ENCODE measurements at regions not wholly inside any gene's neighbourhood (a gene's known extent, or its start where the extent isn't known, plus 50 kb on each side); places are given as distances from the start of the nearest gene placed in this dataset.

GRCh38 chr6:4651831-4652467 lies 124.3 kb upstream of the CDYL start:
- no peak for DNase-seq (ENCODE audit: low read depth, low spot score)
- no peak overlapping the region for H3K4me3 ChIP-seq (ENCODE audit: low read depth, low read length)
- POLR2A ChIA-PET: no interaction called here
- TF ChIP-seq, protein P1, sequence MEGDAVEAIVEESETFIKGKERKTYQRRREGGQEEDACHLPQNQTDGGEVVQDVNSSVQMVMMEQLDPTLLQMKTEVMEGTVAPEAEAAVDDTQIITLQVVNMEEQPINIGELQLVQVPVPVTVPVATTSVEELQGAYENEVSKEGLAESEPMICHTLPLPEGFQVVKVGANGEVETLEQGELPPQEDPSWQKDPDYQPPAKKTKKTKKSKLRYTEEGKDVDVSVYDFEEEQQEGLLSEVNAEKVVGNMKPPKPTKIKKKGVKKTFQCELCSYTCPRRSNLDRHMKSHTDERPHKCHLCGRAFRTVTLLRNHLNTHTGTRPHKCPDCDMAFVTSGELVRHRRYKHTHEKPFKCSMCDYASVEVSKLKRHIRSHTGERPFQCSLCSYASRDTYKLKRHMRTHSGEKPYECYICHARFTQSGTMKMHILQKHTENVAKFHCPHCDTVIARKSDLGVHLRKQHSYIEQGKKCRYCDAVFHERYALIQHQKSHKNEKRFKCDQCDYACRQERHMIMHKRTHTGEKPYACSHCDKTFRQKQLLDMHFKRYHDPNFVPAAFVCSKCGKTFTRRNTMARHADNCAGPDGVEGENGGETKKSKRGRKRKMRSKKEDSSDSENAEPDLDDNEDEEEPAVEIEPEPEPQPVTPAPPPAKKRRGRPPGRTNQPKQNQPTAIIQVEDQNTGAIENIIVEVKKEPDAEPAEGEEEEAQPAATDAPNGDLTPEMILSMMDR (IDR thresholded peaks at IDR 0.05; ENCODE audit: insufficient read depth, low read length, missing control alignments): no peak
- CTCF ChIA-PET: no interaction called here

GRCh38 chr6:4649728-4650127 lies 126.5 kb upstream of the CDYL start:
- no peak overlapping the region for H3K4me3 ChIP-seq (ENCODE audit: low read depth, low read length)
- TF ChIP-seq, protein P1 (IDR thresholded peaks at IDR 0.05; ENCODE audit: insufficient read depth, low read length, missing control alignments): no peak
- ChIA-PET CTCF (no interaction called here), POLR2A (no interaction called here)
- DNase-seq (ENCODE audit: low read depth, low spot score): no peak

- ChIA-PET CTCF (interaction anchor here (0.7 to 1.8 kb wide), 3 partner anchors 11 to 15 kb away, joined by 3 to 10 read pairs (median 3); no protein-coding TSS in a partner anchor), POLR2A (interaction anchor here (0.5 kb wide), 1 partner anchor 44 kb away, joined by 3 read pairs; no protein-coding TSS in a partner anchor)
- TF ChIP-seq, protein P1 (IDR thresholded peaks at IDR 0.05; ENCODE audit: insufficient read depth, low read length, missing control alignments): no peak
- H3K4me3 ChIP-seq (ENCODE audit: low read depth, low read length): peak overlapping the region; percentile 53
- DNase-seq (ENCODE audit: low read depth, low spot score): no peak
These were observed 128.5 kb upstream of the CDYL start for GRCh38 chr6:4647414-4648365.

GRCh38 chr6:4645713-4646360 lies 130.4 kb upstream of the CDYL start:
- CTCF ChIA-PET: no interaction called here

GRCh38 chr6:4644996-4645395 lies 131.2 kb upstream of the CDYL start:
- ChIA-PET CTCF (no interaction called here), POLR2A (no interaction called here)
- no peak for DNase-seq (ENCODE audit: low read depth, low spot score)

More at GRCh38 chr6:4645713-4646360, 130.4 kb upstream of the CDYL start:
- H3K4me3 ChIP-seq (ENCODE audit: low read depth, low read length): no peak overlapping the region
- no peak for DNase-seq (ENCODE audit: low read depth, low spot score)
- TF ChIP-seq, protein P1 (IDR thresholded peaks at IDR 0.05; ENCODE audit: insufficient read depth, low read length, missing control alignments): no peak
- POLR2A ChIA-PET: no interaction called here

More at GRCh38 chr6:4644996-4645395, 131.2 kb upstream of the CDYL start:
- TF ChIP-seq, protein P1 (IDR thresholded peaks at IDR 0.05; ENCODE audit: insufficient read depth, low read length, missing control alignments): no peak
- no peak overlapping the region for H3K4me3 ChIP-seq (ENCODE audit: low read depth, low read length)
